ENCODE measurements at regions not wholly inside any gene's neighbourhood (a gene's known extent, or its start where the extent isn't known, plus 50 kb on each side); places are given as distances from the start of the nearest gene placed in this dataset.

DNA sequence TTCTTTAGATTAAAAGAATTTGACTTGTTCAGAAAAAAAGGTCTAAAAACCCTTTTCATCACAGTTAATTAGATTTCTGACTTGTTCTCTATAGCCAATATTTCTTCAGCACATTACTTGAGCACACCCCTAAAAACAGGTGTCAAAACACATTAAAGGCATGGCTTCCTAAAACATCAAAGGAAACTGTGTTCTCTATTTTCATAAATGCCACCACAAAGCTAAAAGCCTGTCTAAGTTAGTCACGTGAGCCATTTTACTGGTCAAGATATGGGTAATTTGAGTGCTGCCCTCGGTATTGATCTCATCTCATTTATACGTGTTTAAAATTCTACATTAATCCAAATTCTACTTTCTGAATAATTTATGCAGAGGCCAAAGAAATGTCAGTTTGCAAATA, 580.5 kb downstream of the HAO1 start:
- Histone ChIP-seq H3K9me3 (ENCODE audit: control insufficient read depth in 2 of 2, low read length in 2 of 2) (no peaks in the 10 kb centered on the region), H3K4me3 (ENCODE audit: low read length in 2 of 2) (no peak overlapping the region), H3K27ac (ENCODE audit: low read length) (no peak overlapping the region), H3K27me3 (ENCODE audit: control insufficient read depth in 1 of 2, insufficient read depth in 2 of 2, low read length in 2 of 2) (no peaks in the 10 kb centered on the region), H3K4me1 (ENCODE audit: control insufficient read depth, insufficient read depth, low read length) (no peaks in the 10 kb centered on the region), H3K9ac (ENCODE audit: low read length in 2 of 2) (no peak overlapping the region), H3K36me3 (ENCODE audit: control insufficient read depth in 2 of 2, insufficient read depth in 2 of 2, low read length in 2 of 2) (no peaks in the 10 kb centered on the region)

DNA sequence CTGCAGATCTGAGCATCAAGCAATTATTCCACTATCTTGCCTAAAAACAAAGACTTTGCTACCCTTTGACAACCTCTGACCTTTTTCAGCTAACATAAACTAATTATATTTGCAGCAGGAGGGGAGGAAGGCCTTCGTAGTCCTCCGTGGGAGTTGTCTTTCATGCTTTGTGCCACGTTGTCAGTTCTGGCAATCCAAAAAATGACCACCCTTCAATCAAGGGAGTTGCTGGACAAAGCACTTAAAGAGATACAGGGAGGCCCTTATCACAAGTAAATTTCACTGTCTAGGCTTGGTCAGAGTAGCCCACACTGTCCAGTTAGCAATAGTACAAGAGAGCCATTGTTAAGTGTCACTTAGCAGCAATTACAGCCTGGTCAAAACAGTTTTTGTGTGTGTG, 578.9 kb downstream of the HAO1 start:
- Histone ChIP-seq H3K9ac (ENCODE audit: low read length in 2 of 2) (no peak overlapping the region), H3K27me3 (ENCODE audit: control insufficient read depth in 1 of 2, insufficient read depth in 2 of 2, low read length in 2 of 2) (no peaks in the 10 kb centered on the region)

DNA sequence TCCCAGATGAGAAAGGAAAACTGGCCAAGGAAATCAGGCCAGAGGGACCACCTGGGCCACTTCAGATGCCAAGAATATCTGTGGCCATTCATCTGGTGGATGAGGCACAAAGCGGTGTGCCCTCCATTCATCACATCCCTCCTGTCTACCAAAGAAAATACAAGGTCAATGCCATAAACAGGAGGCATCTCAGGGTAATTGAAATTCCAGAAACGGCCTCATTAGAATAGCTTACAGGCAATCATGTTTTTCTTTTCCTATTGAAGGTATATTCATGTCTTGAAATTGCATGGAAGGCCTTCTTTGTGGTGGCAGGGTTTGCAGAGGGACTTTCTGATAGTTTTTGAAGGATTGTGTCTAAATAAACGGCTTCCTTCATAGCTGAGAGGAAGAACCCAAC, 578.3 kb downstream of the HAO1 start:
- Histone ChIP-seq H3K27ac (ENCODE audit: low read length) (no peak overlapping the region), H3K4me3 (ENCODE audit: low read length in 2 of 2) (no peak overlapping the region), H3K27me3 (ENCODE audit: control insufficient read depth in 1 of 2, insufficient read depth in 2 of 2, low read length in 2 of 2) (no peaks in the 10 kb centered on the region), H3K4me1 (ENCODE audit: control insufficient read depth, insufficient read depth, low read length) (no peaks in the 10 kb centered on the region), H3K9me3 (ENCODE audit: control insufficient read depth in 2 of 2, low read length in 2 of 2) (peaks cover 2 to 4% of the 10 kb centered on the region in 2 donors), H3K9ac (ENCODE audit: low read length in 2 of 2) (no peak overlapping the region), H3K36me3 (ENCODE audit: control insufficient read depth in 2 of 2, insufficient read depth in 2 of 2, low read length in 2 of 2) (no peaks in the 10 kb centered on the region)

More for the DNA sequence above, 578.9 kb downstream of the HAO1 start:
- Histone ChIP-seq H3K4me1 (ENCODE audit: control insufficient read depth, insufficient read depth, low read length) (no peaks in the 10 kb centered on the region), H3K27ac (ENCODE audit: low read length) (no peak overlapping the region), H3K4me3 (ENCODE audit: low read length in 2 of 2) (no peak overlapping the region), H3K36me3 (ENCODE audit: control insufficient read depth in 2 of 2, insufficient read depth in 2 of 2, low read length in 2 of 2) (no peaks in the 10 kb centered on the region), H3K9me3 (ENCODE audit: control insufficient read depth in 2 of 2, low read length in 2 of 2) (peaks cover 2 to 4% of the 10 kb centered on the region in 2 donors)

DNA sequence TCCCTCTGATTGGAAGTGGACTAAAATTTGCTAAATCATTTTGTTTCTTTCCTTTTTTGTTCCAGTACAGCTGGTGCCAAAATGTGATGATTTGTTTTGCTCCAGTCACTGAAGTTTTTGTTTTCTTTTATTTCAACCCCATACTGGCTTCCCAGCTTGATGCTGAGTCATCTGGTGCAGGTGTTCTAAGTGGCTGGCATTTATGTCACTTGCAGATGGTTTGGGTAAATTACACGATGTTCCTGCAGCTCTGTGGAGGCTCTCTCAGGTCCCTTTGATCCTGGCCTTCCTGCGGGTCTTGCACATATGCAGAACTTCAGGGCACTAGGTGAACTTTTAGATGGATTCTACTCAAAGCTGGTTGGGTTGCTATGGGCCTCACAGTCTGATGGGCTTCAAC, 577.7 kb downstream of the HAO1 start:
- peaks cover 2 to 4% of the 10 kb centered on the region in 2 donors for H3K9me3 ChIP-seq (ENCODE audit: control insufficient read depth in 2 of 2, low read length in 2 of 2)
- no peaks in the 10 kb centered on the region for H3K27me3 ChIP-seq (ENCODE audit: control insufficient read depth in 1 of 2, insufficient read depth in 2 of 2, low read length in 2 of 2)
- H3K4me3 ChIP-seq (ENCODE audit: low read length in 2 of 2) = no peak overlapping the region
- no peak overlapping the region for H3K9ac ChIP-seq (ENCODE audit: low read length in 2 of 2)
- H3K36me3 ChIP-seq (ENCODE audit: control insufficient read depth in 2 of 2, insufficient read depth in 2 of 2, low read length in 2 of 2) = no peaks in the 10 kb centered on the region
- H3K4me1 ChIP-seq (ENCODE audit: control insufficient read depth, insufficient read depth, low read length) = no peaks in the 10 kb centered on the region
- H3K27ac ChIP-seq (ENCODE audit: low read length) = no peak overlapping the region

DNA sequence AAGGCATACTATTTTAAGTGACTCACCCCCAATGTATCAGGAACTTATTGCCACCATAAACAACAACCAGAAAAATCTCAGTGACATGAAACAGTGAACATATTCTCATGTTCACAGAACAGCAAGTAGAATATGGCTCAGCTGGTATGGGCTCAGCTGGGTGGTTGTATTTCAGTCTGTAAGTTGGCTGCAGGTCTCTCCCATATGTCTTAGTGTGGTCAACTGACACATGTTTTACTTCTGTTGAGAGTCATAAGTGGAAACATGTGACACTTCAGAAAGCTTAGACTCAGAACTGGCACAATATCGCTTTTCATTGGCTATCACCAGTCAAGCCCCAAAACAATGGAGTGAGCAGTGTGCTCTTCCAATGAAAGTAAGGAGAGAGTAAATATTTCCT, 574.1 kb downstream of the HAO1 start:
- Histone ChIP-seq H3K4me3 (ENCODE audit: low read length in 2 of 2) (no peak overlapping the region), H3K27ac (ENCODE audit: low read length) (no peak overlapping the region), H3K9me3 (ENCODE audit: control insufficient read depth in 2 of 2, low read length in 2 of 2) (peaks cover 2 to 4% of the 10 kb centered on the region in 2 donors), H3K36me3 (ENCODE audit: control insufficient read depth in 2 of 2, insufficient read depth in 2 of 2, low read length in 2 of 2) (no peaks in the 10 kb centered on the region), H3K9ac (ENCODE audit: low read length in 2 of 2) (no peak overlapping the region), H3K4me1 (ENCODE audit: control insufficient read depth, insufficient read depth, low read length) (no peaks in the 10 kb centered on the region), H3K27me3 (ENCODE audit: control insufficient read depth in 1 of 2, insufficient read depth in 2 of 2, low read length in 2 of 2) (no peaks in the 10 kb centered on the region)

DNA sequence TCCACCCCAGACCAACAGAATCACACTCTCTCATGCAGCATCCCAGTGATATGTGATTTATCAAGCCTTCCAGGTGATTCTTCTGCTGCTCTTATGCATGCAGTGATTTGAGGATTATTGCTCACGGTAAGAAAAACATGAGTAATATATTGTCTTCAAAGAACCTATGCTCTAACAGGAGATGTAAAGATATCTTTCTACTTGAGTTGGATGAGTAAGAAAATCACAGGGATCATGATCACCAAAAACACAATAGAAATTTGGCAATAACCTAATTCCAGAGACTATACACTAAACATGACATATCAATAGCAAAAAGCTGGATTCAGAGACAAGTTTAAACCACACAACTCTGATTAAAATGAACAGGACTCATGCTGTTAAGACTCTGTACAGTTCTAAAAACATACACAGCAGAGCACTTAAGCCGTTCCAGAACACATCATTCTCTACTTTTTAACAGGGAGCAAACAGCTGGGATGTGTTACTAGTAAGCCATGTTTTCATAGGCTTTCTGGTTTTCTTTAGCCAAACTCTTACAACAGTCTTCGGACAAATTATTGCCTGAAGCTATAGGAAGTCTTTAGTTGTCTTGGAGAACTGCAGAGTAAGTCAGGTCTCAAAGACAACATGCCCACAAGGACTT, 568.6 kb downstream of the HAO1 start:
- Histone ChIP-seq H3K27me3 (ENCODE audit: control insufficient read depth in 1 of 2, insufficient read depth in 2 of 2, low read length in 2 of 2) (no peaks in the 10 kb centered on the region), H3K9ac (ENCODE audit: low read length in 2 of 2) (no peak overlapping the region), H3K4me1 (ENCODE audit: control insufficient read depth, insufficient read depth, low read length) (no peaks in the 10 kb centered on the region), H3K4me3 (ENCODE audit: low read length in 2 of 2) (no peak overlapping the region), H3K27ac (ENCODE audit: low read length) (no peak overlapping the region), H3K9me3 (ENCODE audit: control insufficient read depth in 2 of 2, low read length in 2 of 2) (peaks cover 0 to 4% of the 10 kb centered on the region in 2 donors), H3K36me3 (ENCODE audit: control insufficient read depth in 2 of 2, insufficient read depth in 2 of 2, low read length in 2 of 2) (no peaks in the 10 kb centered on the region)

DNA sequence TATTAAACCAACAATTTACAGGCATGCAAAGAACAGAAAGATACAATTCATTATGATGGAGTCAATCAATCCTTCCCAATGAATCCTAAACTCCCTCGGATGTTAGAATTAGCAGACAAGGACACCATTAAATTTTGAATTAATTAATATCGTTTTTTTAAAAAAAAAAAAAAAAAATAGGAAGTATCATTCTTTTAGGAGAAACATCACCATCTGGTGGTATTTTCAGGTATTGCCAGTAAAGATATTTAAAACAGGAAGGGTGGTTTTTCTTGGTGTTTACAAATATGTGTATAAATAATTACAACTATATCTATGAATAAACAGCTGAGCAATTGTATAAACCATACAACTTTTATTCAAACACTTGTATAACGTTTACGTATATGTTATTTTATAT, 564.4 kb downstream of the HAO1 start:
- H3K9ac ChIP-seq (ENCODE audit: low read length in 2 of 2) = no peak overlapping the region
- H3K4me1 ChIP-seq (ENCODE audit: control insufficient read depth, insufficient read depth, low read length) = no peaks in the 10 kb centered on the region
- no peaks in the 10 kb centered on the region for H3K36me3 ChIP-seq (ENCODE audit: control insufficient read depth in 2 of 2, insufficient read depth in 2 of 2, low read length in 2 of 2)
- no peak overlapping the region for H3K27ac ChIP-seq (ENCODE audit: low read length)
- H3K27me3 ChIP-seq (ENCODE audit: control insufficient read depth in 1 of 2, insufficient read depth in 2 of 2, low read length in 2 of 2) = no peaks in the 10 kb centered on the region
- peaks cover 0 to 4% of the 10 kb centered on the region in 2 donors for H3K9me3 ChIP-seq (ENCODE audit: control insufficient read depth in 2 of 2, low read length in 2 of 2)
- no peak overlapping the region for H3K4me3 ChIP-seq (ENCODE audit: low read length in 2 of 2)

DNA sequence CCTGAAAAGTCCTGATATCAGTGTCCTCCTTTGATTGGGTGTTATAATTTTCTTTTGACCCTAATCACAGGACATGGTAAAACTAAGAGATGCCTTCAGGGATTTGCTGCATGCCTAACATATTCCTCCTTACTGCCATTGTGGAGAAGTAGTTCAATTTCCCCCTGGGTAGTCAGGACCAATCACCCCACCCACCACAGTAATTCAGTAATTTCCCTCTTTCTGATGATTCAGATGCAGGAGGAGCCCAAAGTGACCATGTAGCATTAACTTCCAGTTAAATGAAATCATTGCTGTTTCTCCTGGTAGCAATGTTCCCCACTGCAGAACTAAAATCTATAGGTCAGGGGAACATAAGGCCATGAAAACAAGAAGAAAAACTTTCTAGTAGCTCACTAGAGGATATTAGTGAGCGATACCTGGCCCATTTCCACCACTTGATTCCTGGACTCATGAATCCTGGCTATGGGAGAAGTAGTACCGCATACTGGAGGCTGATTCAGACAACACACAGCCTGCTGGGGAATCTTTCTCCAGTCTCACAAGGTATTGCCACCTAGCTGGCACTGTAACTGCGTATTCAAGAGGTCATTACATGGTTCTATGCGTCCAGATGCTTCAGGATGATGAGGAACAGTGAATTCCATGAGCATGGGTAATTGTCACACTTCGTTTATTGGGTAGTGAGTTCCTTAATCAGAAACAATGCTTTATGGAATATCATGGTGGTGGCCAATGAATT, 561.2 kb downstream of the HAO1 start:
- Histone ChIP-seq H3K9ac (ENCODE audit: low read length in 2 of 2) (no peak overlapping the region), H3K36me3 (ENCODE audit: control insufficient read depth in 2 of 2, insufficient read depth in 2 of 2, low read length in 2 of 2) (no peaks in the 10 kb centered on the region), H3K9me3 (ENCODE audit: control insufficient read depth in 2 of 2, low read length in 2 of 2) (peaks cover 0 to 4% of the 10 kb centered on the region in 2 donors), H3K27ac (ENCODE audit: low read length) (no peak overlapping the region), H3K4me3 (ENCODE audit: low read length in 2 of 2) (no peak overlapping the region), H3K4me1 (ENCODE audit: control insufficient read depth, insufficient read depth, low read length) (no peaks in the 10 kb centered on the region), H3K27me3 (ENCODE audit: control insufficient read depth in 1 of 2, insufficient read depth in 2 of 2, low read length in 2 of 2) (no peaks in the 10 kb centered on the region)

DNA sequence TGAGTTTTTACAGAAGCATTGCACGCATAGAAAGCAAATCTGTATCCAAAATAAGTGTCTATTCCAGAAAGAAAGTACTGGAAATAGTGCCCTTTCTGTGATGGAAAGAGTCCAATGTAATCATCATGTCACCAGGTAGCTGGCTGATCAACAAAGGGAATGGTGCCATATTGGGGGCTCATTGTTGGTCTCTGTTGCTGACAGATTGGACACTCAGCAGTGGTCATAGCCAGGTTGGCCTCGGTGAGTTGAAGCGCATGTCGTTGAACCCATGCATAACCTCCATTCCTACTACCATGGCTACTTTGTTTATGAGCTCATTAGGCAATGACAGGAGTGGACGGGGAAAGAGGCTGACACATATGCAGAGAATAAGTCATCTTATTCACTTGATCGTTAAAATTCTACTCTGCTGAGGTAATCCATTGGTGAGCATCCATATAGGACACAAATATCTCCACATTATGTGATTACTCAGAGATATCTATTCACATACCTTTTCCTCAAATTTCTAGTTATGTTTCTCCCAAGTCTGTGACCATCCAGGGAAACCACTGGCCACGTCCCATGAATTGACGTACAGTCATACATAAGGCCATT, 560.5 kb downstream of the HAO1 start:
- H3K9me3 ChIP-seq (ENCODE audit: control insufficient read depth in 2 of 2, low read length in 2 of 2) = peaks cover 0 to 4% of the 10 kb centered on the region in 2 donors
- no peak overlapping the region for H3K9ac ChIP-seq (ENCODE audit: low read length in 2 of 2)
- no peak overlapping the region for H3K4me3 ChIP-seq (ENCODE audit: low read length in 2 of 2)
- no peaks in the 10 kb centered on the region for H3K27me3 ChIP-seq (ENCODE audit: control insufficient read depth in 1 of 2, insufficient read depth in 2 of 2, low read length in 2 of 2)
- no peaks in the 10 kb centered on the region for H3K36me3 ChIP-seq (ENCODE audit: control insufficient read depth in 2 of 2, insufficient read depth in 2 of 2, low read length in 2 of 2)
- H3K4me1 ChIP-seq (ENCODE audit: control insufficient read depth, insufficient read depth, low read length) = no peaks in the 10 kb centered on the region
- no peak overlapping the region for H3K27ac ChIP-seq (ENCODE audit: low read length)

DNA sequence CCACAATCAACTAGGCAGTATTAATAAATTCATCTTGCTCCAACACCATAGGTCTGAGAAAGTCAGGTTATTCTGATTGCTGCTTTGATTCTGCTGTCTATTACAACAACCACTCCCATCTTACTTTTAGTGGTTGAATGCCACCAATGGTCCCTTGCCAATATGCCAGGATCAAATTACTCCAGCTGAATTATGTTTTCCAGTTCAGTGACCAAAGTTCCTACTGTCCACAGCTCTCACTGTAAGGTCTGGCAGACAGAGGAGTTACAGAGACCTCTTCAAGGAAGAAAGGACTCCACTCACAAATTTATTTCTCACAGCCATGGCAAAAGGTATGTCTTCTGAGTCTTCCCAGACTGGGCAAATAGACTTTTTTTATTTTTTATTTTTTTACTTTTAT, 557.0 kb downstream of the HAO1 start:
- Histone ChIP-seq H3K27ac (ENCODE audit: low read length) (no peak overlapping the region), H3K9ac (ENCODE audit: low read length in 2 of 2) (no peak overlapping the region), H3K4me1 (ENCODE audit: control insufficient read depth, insufficient read depth, low read length) (no peaks in the 10 kb centered on the region), H3K27me3 (ENCODE audit: control insufficient read depth in 1 of 2, insufficient read depth in 2 of 2, low read length in 2 of 2) (no peaks in the 10 kb centered on the region), H3K4me3 (ENCODE audit: low read length in 2 of 2) (no peak overlapping the region), H3K36me3 (ENCODE audit: control insufficient read depth in 2 of 2, insufficient read depth in 2 of 2, low read length in 2 of 2) (no peaks in the 10 kb centered on the region), H3K9me3 (ENCODE audit: control insufficient read depth in 2 of 2, low read length in 2 of 2) (no peaks in the 10 kb centered on the region)
